ENCODE measurements at regions not wholly inside any gene's neighbourhood (a gene's known extent, or its start where the extent isn't known, plus 50 kb on each side); places are given as distances from the start of the nearest gene placed in this dataset.
A peak's percentile ranks its signal among the peaks of the same experiment; 100 is the strongest.
"Not testable (repeated sequence)": the region's sequence is repeated elsewhere in the genome, so short reads cannot be mapped to it uniquely, and the experiment has no call there.

DNA sequence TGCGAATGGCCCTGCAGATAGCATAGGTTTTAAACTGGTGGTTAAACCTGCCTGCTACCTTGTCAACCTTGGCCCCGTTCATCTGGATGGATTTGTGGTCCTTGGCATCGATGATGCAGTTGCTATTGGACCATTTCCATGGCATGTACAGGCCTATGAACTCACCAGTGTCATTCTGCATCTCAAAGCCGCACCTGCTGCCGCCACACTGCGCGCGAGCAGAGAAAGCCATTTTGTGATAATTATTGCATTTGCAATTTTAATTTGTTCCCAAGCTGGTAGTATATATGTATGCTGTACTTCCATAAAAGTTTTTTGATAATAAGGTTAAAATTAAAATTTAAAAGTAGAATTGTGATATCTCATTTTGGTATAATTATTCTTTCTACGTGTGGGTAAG, 94.8 kb upstream of the UXS1 start:
- peak; percentile 9 for DNase-seq

DNA sequence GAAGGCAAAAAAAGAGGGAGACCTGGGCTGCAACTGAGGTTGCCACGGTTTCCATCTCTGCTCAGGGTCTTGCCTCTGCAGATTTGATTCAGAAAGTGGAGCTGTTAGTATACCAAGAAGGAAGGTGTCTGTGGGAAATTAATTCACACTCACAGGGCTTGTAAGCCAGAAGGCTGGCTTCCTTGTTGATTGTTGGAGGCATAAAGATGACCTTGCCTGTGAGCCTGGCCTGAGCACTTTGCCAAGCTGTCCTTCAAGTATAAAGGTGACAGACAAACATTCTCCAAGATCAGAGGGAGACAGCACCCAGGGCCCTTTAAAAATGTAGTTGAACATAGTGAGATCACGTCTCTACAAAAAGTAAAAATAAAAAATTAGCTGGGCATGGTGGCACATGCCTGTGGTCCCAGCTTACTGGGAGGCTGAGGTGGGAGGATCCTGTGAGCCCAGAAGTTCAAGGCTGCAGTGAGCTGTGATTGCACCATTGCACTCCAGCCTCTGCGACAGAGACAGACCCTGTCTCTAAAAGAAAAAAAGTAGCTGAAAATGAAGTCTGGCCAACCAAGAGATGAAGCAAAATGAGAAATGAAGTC, 91.2 kb upstream of the UXS1 start:
- DNase-seq, result no peak

DNA sequence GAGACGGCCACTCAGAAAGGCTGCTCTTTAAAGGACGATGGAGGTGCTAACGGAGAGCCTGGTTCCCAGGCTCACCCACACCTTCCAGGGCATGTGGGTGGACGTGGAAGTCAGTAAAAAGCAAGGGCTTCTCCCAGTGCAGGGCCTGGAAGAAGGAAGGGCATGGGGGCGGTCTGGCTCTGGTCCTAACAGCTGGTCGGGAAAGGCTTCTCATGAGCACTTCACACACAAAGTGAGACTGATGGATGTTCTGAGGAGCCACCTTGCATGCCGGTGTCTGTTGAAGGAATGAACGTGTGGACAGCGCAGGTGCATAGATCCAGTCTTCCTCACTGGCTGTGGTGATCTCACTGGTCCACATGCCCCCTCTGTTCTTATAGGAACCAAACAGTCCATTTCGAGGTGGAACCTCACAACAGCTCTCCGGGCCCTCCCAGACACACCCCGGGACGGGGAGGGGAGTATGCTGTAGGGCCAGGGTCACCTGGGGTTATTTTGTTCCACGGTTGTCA, 90.6 kb upstream of the UXS1 start:
- DNase-seq, result no peak

DNA sequence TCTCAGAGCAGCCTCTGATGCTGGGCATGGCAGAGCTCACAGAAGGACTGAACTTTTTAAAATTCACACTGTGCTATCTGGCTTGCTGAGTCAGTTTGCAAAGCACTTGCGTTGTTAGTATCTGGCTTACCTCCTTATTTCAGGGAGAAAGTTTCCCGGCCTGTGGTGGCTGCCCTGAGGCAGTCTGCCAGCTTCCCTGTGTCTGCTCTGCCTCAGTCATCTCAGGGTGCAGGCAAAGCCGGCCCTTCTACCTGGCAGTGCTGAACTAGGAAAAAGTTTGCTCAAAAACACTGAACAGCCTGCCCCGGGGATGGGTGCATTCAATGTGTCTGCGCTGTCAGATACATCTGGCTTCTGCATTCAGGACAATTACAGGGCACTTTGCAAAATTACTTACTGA, 90.2 kb upstream of the UXS1 start:
- no peak for DNase-seq

DNA sequence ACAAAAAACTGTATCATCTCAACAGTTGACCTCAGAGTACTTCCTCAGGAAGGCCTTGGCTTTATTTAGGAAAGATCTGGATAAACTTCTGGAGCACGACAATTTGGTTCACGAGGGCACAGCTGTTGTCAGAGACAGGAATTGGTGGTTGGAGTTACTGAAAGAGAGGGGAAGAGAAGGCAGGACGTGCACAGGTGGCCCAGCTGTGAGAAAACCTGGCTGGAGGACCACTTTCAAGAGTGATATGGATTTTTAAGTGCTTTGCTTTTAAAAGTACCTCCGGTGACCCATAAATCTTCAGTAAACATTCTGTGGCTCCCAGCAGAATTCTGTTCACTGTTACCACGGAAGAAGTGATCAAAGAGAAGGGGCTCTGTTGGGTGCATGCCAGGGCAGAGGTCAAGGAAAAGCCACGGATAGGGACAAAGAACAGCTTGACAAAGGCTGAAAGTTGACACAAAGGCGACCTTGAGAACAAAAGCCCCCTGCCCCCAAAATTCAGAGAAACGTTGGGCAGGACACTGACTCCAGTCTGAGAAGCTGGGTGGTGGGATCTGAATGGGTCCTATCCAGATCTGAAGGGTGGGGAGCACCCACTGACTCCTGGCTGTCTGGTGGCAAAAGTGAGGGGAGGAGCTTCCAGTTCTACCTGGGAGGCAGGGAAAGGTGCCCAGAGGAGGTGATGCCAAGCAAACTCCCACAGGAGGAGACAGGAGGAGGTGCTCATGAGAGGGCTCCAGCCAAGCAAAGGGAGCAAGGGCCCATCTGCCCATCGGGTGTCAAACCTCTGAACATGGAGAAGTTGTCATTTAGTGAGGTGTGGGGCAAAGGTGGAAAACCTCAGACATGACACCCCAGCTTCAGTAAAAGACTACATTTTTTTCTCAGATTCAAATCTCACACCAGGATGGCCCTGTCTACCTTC, 89.4 kb upstream of the UXS1 start:
- DNase-seq, result peak; percentile 62

DNA sequence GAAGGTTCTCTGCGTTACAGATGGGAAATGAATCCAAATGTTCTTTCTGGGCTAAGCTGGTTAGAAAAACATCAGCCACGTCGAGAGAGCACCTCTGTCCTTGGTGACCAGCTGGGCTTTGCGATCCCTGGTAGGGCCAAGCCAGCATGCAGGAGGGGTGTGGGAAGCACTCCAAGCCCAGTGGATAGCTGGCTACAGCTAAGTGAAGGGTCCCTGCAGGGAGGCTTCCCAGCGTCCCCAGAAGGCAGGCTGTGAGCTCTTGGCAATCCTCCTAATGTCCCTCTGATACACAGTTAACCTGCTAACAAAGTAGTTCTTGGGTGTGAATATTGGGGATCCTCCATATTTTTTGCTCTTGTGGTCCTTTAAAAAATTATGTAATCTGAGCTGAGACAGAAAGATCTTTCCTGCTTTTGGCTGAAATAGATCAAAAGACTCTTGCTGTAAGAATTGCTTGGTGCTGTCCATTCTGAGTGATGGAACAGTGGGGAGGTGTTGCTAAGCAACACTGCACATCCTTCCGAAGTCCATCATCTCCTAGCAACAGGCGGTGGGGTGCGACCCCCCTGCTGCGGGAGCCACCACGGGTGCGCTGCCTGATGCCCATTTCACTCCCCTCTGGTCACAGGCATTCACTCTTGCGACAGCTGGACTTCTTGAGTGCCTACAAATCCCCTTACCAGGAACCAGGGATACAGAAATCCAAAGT, 88.5 kb upstream of the UXS1 start:
- peak; percentile 35 for DNase-seq

DNA sequence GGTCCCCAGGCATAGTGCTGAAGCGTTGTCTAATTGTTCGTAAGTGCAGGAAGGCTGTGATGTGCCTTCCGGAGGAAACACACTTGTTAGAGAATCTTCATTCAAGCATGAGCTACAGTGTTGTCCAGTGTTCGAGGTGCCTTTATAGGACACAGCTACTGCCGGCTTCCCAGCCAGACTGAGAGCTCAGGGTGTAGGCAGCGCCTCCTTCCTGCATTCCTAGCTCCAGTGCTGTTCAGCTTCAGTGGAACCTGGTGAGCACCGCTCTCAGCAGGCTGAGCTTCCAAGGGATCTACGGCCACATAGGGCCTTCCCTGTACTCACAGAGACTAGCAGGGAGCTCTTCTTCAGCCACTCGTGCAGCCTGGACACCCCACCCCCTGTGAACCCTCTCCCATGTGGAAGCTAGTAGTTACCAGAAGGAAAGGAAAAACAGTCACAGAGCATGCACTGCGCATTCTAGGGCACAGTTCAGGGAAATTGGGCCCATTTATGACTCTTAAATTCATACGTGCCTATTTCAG, 87.9 kb upstream of the UXS1 start:
- DNase-seq, result not testable (repeated sequence)

DNA sequence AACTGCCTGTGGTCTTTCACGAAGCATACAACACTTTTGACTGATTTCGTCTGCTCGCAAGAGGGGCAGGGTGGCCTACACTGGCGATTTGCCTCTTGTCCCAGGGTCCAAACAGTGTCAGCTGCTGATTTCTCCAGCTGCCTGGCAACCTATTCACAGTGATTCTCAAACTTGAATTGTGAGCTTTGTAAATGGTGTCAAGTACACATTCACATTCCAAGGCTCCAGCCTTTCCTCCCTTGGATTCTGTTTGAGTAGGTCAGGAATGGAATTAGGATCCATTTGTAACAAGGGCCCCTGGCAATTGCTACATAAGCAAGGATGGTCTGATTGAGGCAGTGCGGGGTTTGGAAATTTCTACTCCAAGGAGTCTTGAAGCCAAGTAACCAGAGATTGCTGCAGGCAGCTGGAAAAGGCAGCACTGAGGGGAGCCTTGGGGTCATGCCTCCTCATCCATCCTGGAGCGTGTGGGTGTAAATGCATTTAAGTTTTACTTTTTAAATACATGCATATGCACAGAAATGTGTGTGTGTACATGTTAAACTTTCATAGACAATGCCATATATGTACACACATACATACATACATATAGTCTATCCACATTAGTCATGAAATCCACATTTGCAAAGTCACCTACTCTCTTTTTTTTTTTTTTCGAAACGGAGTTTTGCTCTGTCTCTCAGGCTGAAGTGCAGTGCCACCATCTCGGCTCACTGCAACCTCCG, 86.8 kb upstream of the UXS1 start:
- no peak for DNase-seq

DNA sequence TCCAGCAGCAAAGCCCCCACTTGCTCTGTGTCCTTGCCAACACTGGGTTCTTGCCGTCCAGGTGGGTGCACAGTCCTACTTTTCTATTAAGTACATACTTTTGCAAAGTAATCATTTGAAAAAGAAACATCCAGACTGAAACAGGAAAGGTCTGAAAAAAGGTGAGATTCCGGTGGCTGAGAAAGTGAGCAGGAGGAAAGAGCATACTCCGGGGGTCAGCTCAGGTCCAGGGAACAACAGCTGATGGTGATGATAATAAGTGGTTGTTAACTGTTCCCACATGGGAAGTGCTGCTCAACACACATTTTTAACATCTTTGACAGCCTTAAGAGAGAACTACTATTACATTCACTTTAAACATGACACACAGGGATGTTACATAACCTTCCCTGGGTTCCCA, 86.1 kb upstream of the UXS1 start:
- no peak for DNase-seq

DNA sequence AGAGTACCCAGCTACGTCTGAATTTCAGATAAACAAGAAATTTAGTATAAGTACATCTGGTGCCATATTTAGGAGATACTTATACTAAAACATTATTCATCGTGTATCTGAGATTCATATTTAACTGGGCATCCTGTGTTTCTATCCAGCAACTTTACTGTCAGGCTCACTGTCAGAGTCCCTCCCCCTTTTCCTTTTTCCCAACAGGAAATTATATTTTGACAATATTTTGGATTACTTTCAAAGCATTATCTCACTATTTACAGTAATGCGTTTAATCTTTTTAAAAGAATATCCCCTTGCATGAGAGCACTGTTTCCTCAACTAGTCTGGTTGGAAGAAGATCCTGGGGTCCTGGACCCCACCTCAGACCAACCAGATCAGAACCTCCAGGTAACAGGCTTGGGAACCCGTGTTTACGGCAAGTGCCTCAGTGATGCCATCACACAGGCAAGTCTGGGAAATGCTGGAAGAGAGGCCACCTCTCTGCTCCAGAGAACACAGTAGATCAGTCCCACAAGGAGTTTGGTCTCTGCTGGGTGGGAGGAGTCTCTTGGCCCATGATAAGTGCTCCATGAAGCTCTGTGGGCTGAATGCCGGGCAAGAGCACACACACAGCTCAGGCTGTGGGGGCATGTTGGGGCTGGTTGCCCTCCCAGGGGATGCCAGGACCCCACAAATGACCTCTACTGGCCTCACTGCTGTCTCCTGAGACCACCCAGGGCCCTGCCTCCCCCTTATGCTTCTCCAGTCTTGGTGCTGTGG, 84.2 kb upstream of the UXS1 start:
- no peak for DNase-seq

DNA sequence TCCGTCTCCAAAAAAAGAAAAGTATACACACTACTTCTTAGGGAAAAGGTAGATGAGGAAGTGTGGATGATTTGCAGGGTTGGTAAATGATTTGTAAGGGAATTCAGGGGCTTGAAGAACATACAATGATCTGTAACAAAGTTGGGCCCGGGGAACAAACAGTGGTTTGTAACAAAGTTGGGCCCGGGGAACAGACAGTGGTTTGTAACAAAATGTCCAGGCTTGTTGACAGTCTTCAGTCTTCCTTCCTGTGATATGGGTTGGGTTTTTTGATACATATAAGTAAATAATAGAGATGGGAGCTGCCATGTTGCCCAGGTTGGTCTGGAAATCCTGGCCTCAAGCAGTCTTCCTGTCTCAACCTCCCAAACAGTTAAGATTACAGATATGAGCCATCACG, 83.3 kb upstream of the UXS1 start:
- no peak for DNase-seq

DNA sequence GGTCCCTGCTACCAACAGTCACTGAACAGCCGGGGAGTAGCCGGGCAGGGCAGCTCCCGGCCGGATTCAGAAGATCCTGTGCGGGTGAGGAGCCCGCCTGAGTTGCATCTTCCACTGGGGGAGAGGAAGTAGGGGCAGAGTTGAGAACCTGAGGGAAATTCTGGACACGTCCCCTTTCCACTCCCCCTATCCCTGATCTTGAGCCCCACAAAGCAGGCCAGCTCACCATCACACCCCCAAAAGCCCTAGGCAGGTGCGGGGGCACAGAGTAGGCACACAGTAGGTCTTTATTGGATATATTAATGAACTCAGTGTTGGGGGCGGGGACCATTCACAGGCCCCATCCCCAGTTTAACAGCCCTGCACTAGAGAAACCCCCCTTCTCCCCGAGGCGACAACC, 81.9 kb upstream of the UXS1 start:
- no peak for DNase-seq

DNA sequence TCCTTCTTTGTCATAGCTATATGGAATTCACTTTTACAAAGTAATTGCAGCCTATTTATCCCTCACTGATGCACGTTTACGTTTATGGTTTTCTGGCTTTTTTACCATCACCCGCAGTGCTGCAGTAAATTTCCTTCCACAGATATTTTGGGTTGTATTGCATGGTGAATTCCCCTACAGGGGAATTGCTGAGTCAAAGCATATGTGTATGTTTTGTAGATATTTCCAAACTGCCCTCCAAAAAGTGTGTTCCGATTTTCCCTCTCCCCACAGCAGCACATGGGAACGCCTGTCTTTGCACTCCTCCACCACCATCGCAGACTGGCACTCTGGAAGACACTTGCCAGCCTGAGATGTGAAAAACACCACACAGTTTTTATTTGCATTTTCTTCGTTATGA, 80.6 kb upstream of the UXS1 start:
- DNase-seq, result no peak

DNA sequence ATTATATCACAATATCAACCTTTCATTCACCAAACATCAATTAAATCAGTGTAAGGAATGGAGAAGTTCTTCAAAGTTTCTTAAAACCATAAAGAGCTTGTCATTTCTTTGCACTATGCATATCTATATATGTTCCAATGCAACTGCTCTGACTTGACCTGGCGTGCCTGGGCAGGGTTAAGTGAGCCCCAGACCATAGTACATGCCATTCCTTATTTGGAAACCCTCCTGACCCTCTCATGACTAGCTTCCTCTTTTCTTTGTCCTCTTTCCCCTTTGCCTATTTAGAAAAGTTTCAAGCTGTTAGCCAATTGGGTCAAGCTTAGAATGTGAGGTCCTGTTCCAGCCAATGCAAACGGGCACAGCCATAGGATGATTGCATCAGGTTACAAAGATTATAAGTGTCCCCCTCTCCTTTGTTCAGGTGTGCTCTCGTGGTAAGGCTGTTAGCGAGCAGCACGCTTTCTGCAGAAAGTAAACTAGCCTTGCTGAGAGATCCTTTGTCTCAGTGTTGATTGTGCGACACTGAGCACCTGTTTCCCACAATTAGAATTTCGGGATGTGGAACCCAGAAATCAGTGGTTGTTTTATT, 78.2 kb upstream of the UXS1 start:
- peak; percentile 25 for DNase-seq

DNA sequence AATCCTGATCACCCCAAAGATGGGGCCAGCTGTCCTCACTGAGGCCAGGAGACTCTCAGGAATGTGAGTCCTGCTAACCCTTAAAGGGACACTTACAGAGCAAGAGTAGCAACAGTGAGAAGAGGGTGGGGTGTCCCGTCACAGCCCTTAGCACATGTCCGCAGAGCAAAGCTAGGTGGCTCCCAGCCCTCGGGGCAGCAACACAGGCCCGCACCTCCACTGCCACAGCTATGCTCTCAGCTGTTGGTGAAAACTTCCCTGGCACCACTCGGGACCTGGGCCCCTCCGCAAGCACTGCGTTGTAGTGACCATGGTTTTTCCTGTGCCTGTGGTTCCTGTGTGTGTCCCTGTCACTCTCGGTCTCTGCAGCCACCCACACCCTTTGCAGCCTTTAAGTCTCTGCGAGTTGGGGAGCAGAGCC, 76.4 kb upstream of the UXS1 start:
- no peak for DNase-seq

DNA sequence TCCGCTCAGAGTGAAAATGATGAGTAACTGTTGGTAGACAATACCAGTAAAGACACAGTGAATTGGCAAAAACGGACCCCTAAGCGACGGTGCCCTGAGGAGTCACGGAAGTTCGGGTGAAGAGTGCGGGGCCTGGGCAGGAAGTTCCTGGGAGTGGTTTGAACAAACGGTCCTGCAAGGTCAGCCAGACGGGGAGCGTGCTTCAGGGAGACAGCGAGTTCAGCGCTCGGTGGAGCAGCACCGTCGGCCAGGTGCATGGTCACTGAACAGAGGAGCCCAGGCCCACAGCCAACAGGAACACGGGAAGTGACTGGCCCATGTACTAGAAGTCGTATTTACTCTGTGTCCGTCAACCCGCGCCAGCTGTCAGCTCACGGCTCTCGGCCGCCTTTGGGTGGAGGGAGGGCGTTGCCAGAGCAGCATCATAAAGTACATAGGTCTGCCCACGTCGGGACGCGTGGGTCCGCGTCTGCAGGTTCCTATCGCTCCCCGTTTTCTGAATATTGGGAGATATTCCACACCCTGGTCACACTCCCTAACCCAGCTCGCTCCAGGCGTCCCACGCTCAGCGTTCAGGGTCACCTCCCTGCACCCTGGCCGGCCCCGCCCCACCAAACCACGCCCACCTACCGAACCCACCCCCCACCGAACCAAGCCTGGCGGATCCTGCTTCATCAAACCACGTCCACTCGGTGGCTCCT, 75.6 kb upstream of the UXS1 start:
- DNase-seq, result peak; percentile 97

DNA sequence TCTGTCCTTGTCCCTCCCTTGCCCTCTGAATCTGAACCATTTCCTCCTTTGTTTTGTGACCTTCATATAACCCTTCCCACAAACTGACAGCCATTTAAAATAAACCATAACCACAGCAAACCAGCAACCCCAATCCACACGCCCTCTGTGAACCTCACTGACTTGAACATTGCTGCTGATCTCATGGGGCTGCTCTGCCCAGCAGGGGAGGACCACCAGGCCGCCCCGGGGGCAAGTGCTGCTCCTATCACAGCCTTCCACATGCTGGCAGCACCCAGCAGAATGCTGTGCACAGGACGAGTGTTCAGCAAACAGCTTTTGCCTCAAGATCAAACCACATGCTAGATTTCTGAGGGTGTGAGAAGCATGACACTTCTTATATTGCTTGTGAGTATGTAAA, 73.9 kb upstream of the UXS1 start:
- no peak for DNase-seq

DNA sequence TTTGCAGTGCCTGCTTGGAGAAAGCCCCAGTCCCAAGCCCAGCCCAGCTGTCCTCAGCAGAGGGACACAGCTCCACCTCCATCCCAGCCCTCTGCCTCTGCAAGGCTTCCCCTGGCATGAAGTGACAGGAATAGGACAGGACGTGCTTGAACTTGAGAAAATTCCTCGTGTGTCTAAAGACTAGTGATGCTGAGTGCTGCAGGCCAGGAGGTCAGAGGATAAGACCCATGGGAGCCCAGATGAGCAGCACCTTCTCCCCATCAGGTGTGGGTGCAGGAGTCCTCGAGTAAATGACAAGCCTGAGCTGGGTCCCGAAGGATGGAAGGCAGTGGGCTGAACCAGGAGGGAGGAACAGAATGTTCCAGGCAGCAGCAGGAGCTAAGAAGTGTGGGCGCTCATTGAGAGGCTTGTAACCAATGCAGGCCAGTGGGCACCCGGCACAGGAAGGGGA, 67.8 kb upstream of the UXS1 start:
- no peak for DNase-seq

DNA sequence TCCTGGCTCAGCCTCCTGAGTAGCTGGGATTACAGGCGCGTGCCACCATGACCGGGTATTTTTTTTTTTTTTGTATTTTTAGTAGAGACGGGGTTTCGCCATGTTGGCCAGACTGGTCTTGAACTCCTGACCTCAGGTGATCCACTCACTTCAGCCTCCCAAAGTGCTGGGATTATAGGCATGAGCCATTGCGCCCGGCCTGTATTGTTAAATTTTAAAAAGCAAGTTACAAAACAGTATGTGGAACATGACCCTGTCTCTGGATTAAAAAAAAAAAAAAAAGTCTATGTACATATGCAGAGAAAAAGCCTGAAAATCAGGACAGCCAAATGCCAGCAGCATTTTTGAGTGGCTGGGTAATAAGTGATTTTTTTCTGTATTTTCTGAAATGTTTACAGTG, 64.8 kb upstream of the UXS1 start:
- not testable (repeated sequence) for DNase-seq

DNA sequence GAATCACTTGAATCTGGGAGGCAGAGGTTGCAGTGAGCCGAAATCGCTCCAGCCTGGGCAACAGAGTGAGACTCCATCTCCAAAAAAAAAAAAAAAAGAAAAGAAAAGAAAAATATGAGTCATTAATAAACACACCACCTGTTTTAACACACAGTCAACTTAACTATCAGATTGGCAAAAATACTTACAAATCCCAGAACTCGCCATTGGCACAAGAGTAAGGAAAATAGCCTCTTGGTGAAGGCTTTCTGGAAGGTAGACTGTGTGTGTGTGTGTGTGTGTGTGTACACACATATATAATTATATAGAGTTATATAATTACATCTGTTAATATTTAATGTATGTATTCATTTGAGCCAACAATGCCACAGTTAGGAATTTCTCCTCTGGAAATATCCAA, 63.7 kb upstream of the UXS1 start:
- no peak for DNase-seq

DNA sequence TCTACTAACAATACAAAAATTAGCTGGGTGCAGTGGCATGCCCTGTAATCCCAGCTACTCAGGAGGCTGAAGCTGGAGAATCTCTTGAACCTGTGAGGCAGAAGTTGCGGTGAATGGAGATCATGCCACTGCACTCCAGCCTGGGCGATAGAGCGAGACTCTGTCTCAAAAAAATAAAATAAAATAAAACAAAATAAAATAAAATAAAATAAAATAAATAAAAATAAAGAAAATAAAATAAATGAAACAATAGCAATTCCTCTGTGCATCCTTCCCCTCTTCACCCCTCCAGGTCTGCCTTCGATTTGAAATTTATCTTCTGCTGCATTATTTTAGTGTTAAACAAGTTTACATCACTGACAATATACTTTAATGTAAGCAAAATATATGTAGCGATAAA, 63.0 kb upstream of the UXS1 start:
- DNase-seq, result no peak
